ENCODE measurements at regions not wholly inside any gene's neighbourhood (a gene's known extent, or its start where the extent isn't known, plus 50 kb on each side); places are given as distances from the start of the nearest gene placed in this dataset.

GRCh38 chr4:147084861-147085260 is 139.2 kb upstream of the TTC29 start:
- Mint-ChIP-seq H3K4me1 (ENCODE audit: unreplicated experiment) (no peaks in the 10 kb centered on the region), H3K27me3 (ENCODE audit: unreplicated experiment) (no peaks in the 10 kb centered on the region), H3K36me3 (ENCODE audit: low read depth, unreplicated experiment) (no peaks in the 10 kb centered on the region), H3K27ac (ENCODE audit: unreplicated experiment) (no peak overlapping the region), H3K9me3 (ENCODE audit: unreplicated experiment) (no peaks in the 10 kb centered on the region), H3K4me3 (ENCODE audit: unreplicated experiment) (no peak overlapping the region)
- TF ChIP-seq CTCF (IDR thresholded peaks at IDR 0.05; ENCODE audit: unreplicated experiment) = no peak
- DNase-seq (ENCODE audit: low spot score) = no peak

- no peaks in the 10 kb centered on the region for H3K27me3 Mint-ChIP-seq (ENCODE audit: unreplicated experiment)
Observed at GRCh38 chr4:147085781-147086180, 140.1 kb upstream of the TTC29 start.

GRCh38 chr4:147088146-147088545 is 142.5 kb upstream of the TTC29 start:
- Mint-ChIP-seq H3K27me3 (ENCODE audit: unreplicated experiment) (no peaks in the 10 kb centered on the region), H3K36me3 (ENCODE audit: low read depth, unreplicated experiment) (no peaks in the 10 kb centered on the region), H3K4me1 (ENCODE audit: unreplicated experiment) (peaks cover 3% of the 10 kb centered on the region), H3K27ac (ENCODE audit: unreplicated experiment) (no peak overlapping the region), H3K9me3 (ENCODE audit: unreplicated experiment) (no peaks in the 10 kb centered on the region), H3K4me3 (ENCODE audit: unreplicated experiment) (no peak overlapping the region)
- DNase-seq (ENCODE audit: low spot score) = no peak
- TF ChIP-seq CTCF (IDR thresholded peaks at IDR 0.05; ENCODE audit: unreplicated experiment) = no peak

More at GRCh38 chr4:147085781-147086180, 140.1 kb upstream of the TTC29 start:
- H3K27ac Mint-ChIP-seq (ENCODE audit: unreplicated experiment) = no peak overlapping the region
- no peak for TF ChIP-seq CTCF (IDR thresholded peaks at IDR 0.05; ENCODE audit: unreplicated experiment)
- no peaks in the 10 kb centered on the region for H3K4me1 Mint-ChIP-seq (ENCODE audit: unreplicated experiment)
- no peaks in the 10 kb centered on the region for H3K9me3 Mint-ChIP-seq (ENCODE audit: unreplicated experiment)
- H3K36me3 Mint-ChIP-seq (ENCODE audit: low read depth, unreplicated experiment) = no peaks in the 10 kb centered on the region
- DNase-seq (ENCODE audit: low spot score) = no peak
- H3K4me3 Mint-ChIP-seq (ENCODE audit: unreplicated experiment) = no peak overlapping the region

GRCh38 chr4:147090486-147090885 is 144.8 kb upstream of the TTC29 start:
- no peaks in the 10 kb centered on the region for H3K27me3 Mint-ChIP-seq (ENCODE audit: unreplicated experiment)
- H3K4me1 Mint-ChIP-seq (ENCODE audit: unreplicated experiment) = peaks cover 7% of the 10 kb centered on the region
- no peaks in the 10 kb centered on the region for H3K36me3 Mint-ChIP-seq (ENCODE audit: low read depth, unreplicated experiment)
- no peak for DNase-seq (ENCODE audit: low spot score)
- H3K9me3 Mint-ChIP-seq (ENCODE audit: unreplicated experiment) = no peaks in the 10 kb centered on the region
- H3K4me3 Mint-ChIP-seq (ENCODE audit: unreplicated experiment) = no peak overlapping the region
- no peak overlapping the region for H3K27ac Mint-ChIP-seq (ENCODE audit: unreplicated experiment)
- no peak for TF ChIP-seq CTCF (IDR thresholded peaks at IDR 0.05; ENCODE audit: unreplicated experiment)

- H3K36me3 Mint-ChIP-seq (ENCODE audit: low read depth, unreplicated experiment) = no peaks in the 10 kb centered on the region
- TF ChIP-seq CTCF (IDR thresholded peaks at IDR 0.05; ENCODE audit: unreplicated experiment) = no peak
- no peaks in the 10 kb centered on the region for H3K9me3 Mint-ChIP-seq (ENCODE audit: unreplicated experiment)
- H3K4me3 Mint-ChIP-seq (ENCODE audit: unreplicated experiment) = no peak overlapping the region
- DNase-seq (ENCODE audit: low spot score) = no peak
- H3K4me1 Mint-ChIP-seq (ENCODE audit: unreplicated experiment) = peaks cover 7% of the 10 kb centered on the region
- H3K27ac Mint-ChIP-seq (ENCODE audit: unreplicated experiment) = no peak overlapping the region
- H3K27me3 Mint-ChIP-seq (ENCODE audit: unreplicated experiment) = no peaks in the 10 kb centered on the region
Observed at GRCh38 chr4:147093206-147093605, 147.5 kb upstream of the TTC29 start.

All from endothelial cell (in vitro differentiated cells).